LNCAP (cell line): ENCODE measurements at regions not wholly inside any gene's neighbourhood (a gene's known extent, or its start where the extent isn't known, plus 50 kb on each side); places are given as distances from the start of the nearest gene placed in this dataset.

Source experiments
- TF ChIP-seq, protein P1 (sequence below): fragments of 450-650 bp; IDR thresholded peaks from 2 replicates; pipeline ENCODE4 v1.5.1; 2017; ENCODE audit warnings: mild to moderate bottlenecking

DNA sequence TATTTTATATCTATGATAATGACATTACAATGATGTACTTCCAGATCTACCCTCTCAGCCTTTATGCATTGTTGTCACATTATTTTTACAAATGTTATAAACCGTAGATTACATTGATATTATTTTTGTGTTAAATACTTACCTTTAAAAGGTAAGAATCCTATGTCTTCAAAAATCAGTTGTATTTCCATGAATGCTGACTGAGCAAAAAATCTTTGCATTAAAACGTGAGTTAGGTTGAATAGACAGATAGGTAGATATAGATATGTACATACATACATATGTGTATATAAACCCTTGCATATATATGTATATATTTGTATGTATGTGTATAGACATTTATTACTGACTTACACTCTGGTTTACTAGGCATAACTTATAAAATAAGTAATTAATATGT is 558.2 kb downstream of the CDH26 start:
- TF ChIP-seq, protein P1, sequence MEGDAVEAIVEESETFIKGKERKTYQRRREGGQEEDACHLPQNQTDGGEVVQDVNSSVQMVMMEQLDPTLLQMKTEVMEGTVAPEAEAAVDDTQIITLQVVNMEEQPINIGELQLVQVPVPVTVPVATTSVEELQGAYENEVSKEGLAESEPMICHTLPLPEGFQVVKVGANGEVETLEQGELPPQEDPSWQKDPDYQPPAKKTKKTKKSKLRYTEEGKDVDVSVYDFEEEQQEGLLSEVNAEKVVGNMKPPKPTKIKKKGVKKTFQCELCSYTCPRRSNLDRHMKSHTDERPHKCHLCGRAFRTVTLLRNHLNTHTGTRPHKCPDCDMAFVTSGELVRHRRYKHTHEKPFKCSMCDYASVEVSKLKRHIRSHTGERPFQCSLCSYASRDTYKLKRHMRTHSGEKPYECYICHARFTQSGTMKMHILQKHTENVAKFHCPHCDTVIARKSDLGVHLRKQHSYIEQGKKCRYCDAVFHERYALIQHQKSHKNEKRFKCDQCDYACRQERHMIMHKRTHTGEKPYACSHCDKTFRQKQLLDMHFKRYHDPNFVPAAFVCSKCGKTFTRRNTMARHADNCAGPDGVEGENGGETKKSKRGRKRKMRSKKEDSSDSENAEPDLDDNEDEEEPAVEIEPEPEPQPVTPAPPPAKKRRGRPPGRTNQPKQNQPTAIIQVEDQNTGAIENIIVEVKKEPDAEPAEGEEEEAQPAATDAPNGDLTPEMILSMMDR: no peak

DNA sequence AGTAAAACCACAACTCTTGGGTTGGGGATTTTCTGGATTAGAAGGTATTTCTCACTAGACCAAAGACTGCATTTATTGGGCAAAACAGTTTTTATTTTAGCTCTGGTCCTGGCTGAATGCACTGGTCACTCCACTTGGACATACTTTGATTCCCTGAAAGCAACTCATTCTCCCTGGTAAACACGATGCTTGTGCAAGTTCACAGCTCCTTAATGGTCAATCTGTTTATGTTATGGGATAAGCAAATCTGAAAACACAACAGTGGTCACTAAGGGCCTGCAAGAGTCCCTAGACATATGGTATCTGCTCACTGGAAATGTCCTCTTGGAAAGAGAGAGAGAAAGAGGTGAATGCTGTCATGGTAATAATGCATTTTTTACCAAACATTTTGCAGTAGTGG is 559.8 kb downstream of the CDH26 start:
- TF ChIP-seq, protein P1: no peak

DNA sequence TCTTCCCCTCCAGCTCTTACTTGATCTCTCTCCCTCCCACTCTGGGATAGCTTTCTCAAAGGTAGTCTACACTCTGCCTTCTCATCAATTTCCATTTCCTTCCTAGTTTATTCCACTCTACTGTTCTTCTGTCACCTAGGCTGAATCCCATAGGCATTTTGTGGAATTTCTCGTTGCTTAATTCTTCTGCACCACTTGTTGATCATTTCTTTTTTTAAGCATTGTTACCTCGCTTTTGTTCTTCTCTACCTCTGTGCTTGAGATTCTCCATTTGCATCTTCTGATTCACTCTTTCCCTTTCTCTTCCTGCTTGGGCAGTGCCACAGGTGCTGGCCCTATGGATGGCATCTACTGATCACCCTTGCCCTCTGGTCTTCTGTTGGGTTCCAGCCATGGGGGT is 567.2 kb downstream of the CDH26 start:
- TF ChIP-seq, protein P1: no peak

DNA sequence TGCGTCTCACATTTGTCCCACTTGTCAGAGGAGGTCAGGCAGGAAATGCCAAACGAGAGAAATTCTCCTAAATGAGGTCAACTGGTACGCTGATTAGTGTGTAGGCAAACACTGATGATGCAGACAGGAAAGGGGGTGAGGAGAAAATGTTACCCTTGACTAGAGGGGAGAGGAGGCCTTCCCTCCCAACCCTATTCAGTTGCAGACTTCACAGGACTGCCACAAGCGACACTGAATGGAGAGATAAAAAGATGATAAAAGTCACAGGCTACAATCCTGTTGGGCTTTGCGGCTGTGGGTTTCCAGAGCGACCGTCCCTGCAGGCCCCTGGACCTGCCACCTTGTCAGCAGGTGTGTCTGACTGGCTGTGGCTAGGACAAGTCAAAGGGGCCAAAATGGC is 569.4 kb downstream of the CDH26 start:
- TF ChIP-seq, protein P1: no peak

DNA sequence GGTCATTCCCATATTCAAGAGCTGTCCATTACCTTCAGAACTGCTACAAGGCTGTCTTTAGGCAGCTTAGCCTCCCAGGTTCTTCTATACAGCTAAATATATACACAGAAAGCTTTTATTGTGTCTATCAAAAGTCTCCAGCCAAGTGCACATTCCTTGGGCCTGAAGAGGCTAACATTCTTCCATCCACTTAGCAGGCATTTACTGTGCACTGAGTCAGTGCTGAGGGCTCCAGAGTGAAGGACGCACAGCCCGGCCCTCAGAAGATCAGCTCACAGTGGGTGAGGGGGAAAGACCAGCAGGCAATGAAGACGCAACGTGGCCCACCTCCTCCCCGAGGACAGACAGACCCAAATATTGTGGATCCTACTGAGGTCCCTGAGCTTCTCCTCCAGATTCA is 569.9 kb downstream of the CDH26 start:
- TF ChIP-seq, protein P1: no peak

DNA sequence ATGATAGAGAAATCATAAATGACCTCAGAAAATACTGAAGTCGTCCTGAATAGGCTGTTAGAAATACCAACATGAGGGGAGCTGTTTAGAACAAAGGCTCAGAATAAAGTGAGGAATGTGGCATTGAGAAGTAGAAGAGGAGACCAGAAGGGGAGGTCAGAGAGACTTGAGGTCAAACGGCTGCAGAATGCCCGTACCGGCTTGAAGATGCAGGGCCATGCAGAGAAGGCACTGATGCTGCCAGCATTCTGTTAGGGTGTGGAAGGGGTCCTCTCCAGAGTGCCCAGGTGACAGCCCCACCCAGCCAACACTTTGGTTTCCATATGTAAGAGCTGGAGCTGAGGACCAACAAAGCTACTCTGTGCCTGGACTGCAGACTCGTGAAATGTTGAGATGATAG is 570.9 kb downstream of the CDH26 start:
- TF ChIP-seq, protein P1: no peak

DNA sequence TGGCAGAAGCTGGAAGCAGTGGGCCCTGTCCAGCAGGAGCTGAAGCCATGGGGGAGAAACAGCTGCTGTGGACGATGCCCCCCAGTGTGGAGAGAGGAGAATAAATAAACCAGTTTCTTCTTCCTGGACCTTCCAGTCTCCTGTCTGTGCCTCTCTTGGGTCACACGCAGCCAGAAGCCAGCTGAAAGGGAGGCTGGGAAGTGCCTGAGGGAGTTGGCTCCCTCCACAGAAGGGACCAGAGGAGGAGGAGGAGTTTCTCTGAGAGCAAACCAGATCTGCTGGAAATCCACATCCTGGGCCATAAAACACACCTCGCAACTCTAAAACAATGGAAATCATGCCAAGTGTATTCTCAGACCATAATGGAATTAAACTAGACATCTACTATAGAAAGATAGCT is 577.0 kb downstream of the CDH26 start:
- TF ChIP-seq, protein P1: no peak

DNA sequence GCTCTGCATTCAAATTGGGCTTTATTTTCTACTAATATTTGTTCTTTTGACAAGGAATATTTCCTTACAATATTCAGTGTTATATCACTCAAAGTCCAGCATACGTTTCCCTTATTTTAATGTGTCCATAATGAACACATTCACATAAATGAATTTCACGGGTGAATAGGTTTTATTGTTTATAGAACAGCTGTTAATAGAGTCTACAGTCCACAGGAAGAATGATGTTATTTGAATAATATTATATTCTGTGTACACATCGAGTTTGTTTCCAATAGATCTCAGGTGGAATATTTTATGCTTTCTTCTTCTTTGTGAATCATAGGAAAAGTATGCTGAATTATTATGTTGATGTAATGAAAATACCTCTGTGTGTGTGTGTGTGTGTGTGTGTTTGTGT is 582.4 kb downstream of the CDH26 start:
- TF ChIP-seq, protein P1: no peak
